ENCODE measurements at regions not wholly inside any gene's neighbourhood (a gene's known extent, or its start where the extent isn't known, plus 50 kb on each side); places are given as distances from the start of the nearest gene placed in this dataset.

GRCh38 chr13:91101381-91101780 lies 246.1 kb upstream of the MIR17HG start:
- TF ChIP-seq ZNF114 (CRISPR knock-in tag; IDR thresholded peaks at IDR 0.05) (no peak), CTCF (conservative IDR thresholded peaks at IDR 0.05; ENCODE audit: low read depth in 2 of 2) (no peak), POLR2AphosphoS5 (IDR thresholded peaks at IDR 0.05; ENCODE audit: low read depth) (no peak), CREB1 (CRISPR knock-in tag; IDR thresholded peaks at IDR 0.05; ENCODE audit: low read depth) (no peak), JUNB (IDR thresholded peaks at IDR 0.05; ENCODE audit: unreplicated experiment) (no peak), EZH2 (IDR thresholded peaks at IDR 0.05; ENCODE audit: low read depth, unreplicated experiment) (no peak), REST (IDR thresholded peaks at IDR 0.05; ENCODE audit: unreplicated experiment) (no peak), EZH2phosphoT487 (IDR thresholded peaks at IDR 0.05; ENCODE audit: unreplicated experiment) (no peak), ZNF331 (CRISPR knock-in tag; IDR thresholded peaks at IDR 0.05; ENCODE audit: low read depth) (no peak), NANOG (IDR thresholded peaks at IDR 0.05; ENCODE audit: borderline replicate concordance) (no peak), STAT1 (IDR thresholded peaks at IDR 0.05; ENCODE audit: unreplicated experiment) (no peak)
- TF ChIP-seq, protein P1, sequence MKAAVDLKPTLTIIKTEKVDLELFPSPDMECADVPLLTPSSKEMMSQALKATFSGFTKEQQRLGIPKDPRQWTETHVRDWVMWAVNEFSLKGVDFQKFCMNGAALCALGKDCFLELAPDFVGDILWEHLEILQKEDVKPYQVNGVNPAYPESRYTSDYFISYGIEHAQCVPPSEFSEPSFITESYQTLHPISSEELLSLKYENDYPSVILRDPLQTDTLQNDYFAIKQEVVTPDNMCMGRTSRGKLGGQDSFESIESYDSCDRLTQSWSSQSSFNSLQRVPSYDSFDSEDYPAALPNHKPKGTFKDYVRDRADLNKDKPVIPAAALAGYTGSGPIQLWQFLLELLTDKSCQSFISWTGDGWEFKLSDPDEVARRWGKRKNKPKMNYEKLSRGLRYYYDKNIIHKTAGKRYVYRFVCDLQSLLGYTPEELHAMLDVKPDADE (IDR thresholded peaks at IDR 0.05): no peak

Measured in GM23338 (cell line).